ENCODE measurements at regions not wholly inside any gene's neighbourhood (a gene's known extent, or its start where the extent isn't known, plus 50 kb on each side); places are given as distances from the start of the nearest gene placed in this dataset.

GRCh38 chr2:67689651-67690050 is 292.5 kb downstream of the ETAA1 start:
- DNase-seq (ENCODE audit: low read depth, low spot score), result no peak
- no peak overlapping the region for H3K4me3 ChIP-seq
- H3K27me3 ChIP-seq (replicated peaks in 1 of 2; ENCODE audit: control insufficient read depth in 2 of 2, insufficient read depth in 2 of 2, low read length in 1 of 2), result peaks cover 0 to 2% of the 10 kb centered on the region in 2 experiments; a peak in 1 of 4 replicates
- BruUV-seq (replicated peaks), result no TSS peak
- no peak overlapping the region for H3K27ac ChIP-seq (ENCODE audit: control insufficient read depth, insufficient read depth)
- no peak overlapping the region for H3K9ac ChIP-seq (ENCODE audit: control insufficient read depth, insufficient read depth, low read length)
- H4K20me1 ChIP-seq (ENCODE audit: control insufficient read depth, insufficient read depth), result no peaks in the 10 kb centered on the region
- no peaks in the 10 kb centered on the region for H3K4me1 ChIP-seq (ENCODE audit: control insufficient read depth, insufficient read depth, low read length)
- no peaks in the 10 kb centered on the region for H3K36me3 ChIP-seq (ENCODE audit: control insufficient read depth in 2 of 2, insufficient read depth in 2 of 2, low read length in 1 of 2)
- H2AFZ ChIP-seq (ENCODE audit: control insufficient read depth, low read depth, low read length), result no peak overlapping the region
- H3K9me3 ChIP-seq (replicated peaks; ENCODE audit: control insufficient read depth, insufficient read depth, low read length), result no peaks in the 10 kb centered on the region
- WGBS (ENCODE audit: insufficient coverage, insufficient replicate concordance, low lambda C conversion rate, missing lambda C conversion rate), result 0% methylated on average over 1 of the region's 1 CpG
- TF ChIP-seq PML (IDR thresholded peaks at IDR 0.05; ENCODE audit: low read length), result no peak
- no peak for TF ChIP-seq NR2C1 (IDR thresholded peaks at IDR 0.05)
- no peak for TF ChIP-seq SIX5 (IDR thresholded peaks at IDR 0.05; ENCODE audit: low read depth, low read length, severe bottlenecking)
- no peak for TF ChIP-seq NR2C2 (IDR thresholded peaks at IDR 0.05; ENCODE audit: borderline replicate concordance, control insufficient read depth, insufficient read length, low read depth)
- TF ChIP-seq RELB (IDR thresholded peaks at IDR 0.05; ENCODE audit: low read depth), result no peak
- no peak for TF ChIP-seq REST (IDR thresholded peaks at IDR 0.05; ENCODE audit: low read depth, low read length)
- no peak for TF ChIP-seq ZNF207 (IDR thresholded peaks at IDR 0.05; ENCODE audit: borderline replicate concordance)
- TF ChIP-seq NBN (IDR thresholded peaks at IDR 0.05), result no peak
- no peak for TF ChIP-seq ELK1 (IDR thresholded peaks at IDR 0.05; ENCODE audit: low read depth, low read length)
- no peak for TF ChIP-seq RELA (IDR thresholded peaks at IDR 0.05; ENCODE audit: borderline replicate concordance, partially characterized antibody)
- no peak for TF ChIP-seq NFIC (IDR thresholded peaks at IDR 0.05; ENCODE audit: low read depth, low read length)
- no peak for ATAC-seq
- intact Hi-C loops (cut with micrococcal nuclease; ENCODE audit: unreplicated experiment) (loop anchor here (2.0 kb wide), 1 partner anchor 79 kb away; no protein-coding TSS in a partner anchor), in situ Hi-C loops (cut with MboI) (no loop called here)
- ChIA-PET CTCF (interaction anchor here (0.7 kb wide), 1 partner anchor 26 kb away, joined by 3 read pairs; no protein-coding TSS in a partner anchor), POLR2A (interaction anchor here (0.6 kb wide), 1 partner anchor 99 kb away, joined by 4 read pairs; no protein-coding TSS in a partner anchor), SMC1A (ENCODE audit: uncharacterized antibody, unreplicated experiment) (no interaction called here), RAD21 (ENCODE audit: unreplicated experiment) (no interaction called here)
- FAIRE-seq, result no peak
- H3K4me2 ChIP-seq (ENCODE audit: control insufficient read depth, insufficient read depth), result no peak overlapping the region
- H3K79me2 ChIP-seq (ENCODE audit: control insufficient read depth, insufficient read depth, low read length), result no peaks in the 10 kb centered on the region

Data from GM12878 (cell line).